Neural cell (in vitro differentiated cells): ENCODE measurements at regions not wholly inside any gene's neighbourhood (a gene's known extent, or its start where the extent isn't known, plus 50 kb on each side); places are given as distances from the start of the nearest gene placed in this dataset.

ENCODE experiments used
- H2AFZ ChIP-seq: fragments of 200-600, 300-800 bp; sonication (generic), shearing (Covaris generic); 2 replicates; pipeline ENCODE4 v1.6.0; 2014; ENCODE audit warnings: low read depth, mild to moderate bottlenecking, antibody characterized with exemption, low read length, moderate library complexity
- H3F3A ChIP-seq: fragments of 200-600 bp; shearing (Covaris generic); 2 replicates; pipeline ENCODE4 v1.6.1; 2016; ENCODE audit warnings: mild to moderate bottlenecking, moderate library complexity, mixed read lengths, antibody characterized with exemption, low read length; ENCODE audit not compliant: insufficient read depth, poor library complexity, severe bottlenecking
- H3K27ac ChIP-seq: fragments of 200-600, 300-800 bp; sonication (generic), shearing (Covaris generic); 2 replicates; pipeline ENCODE4 v1.5.1; 2014; ENCODE audit warnings: mild to moderate bottlenecking, low read length, moderate library complexity
- H3K27me3 ChIP-seq: fragments of 300-800, 200-600 bp; sonication (generic), shearing (Covaris generic); 2 replicates; pipeline ENCODE4 v1.6.0; 2014; ENCODE audit warnings: mild to moderate bottlenecking, low read depth, low read length, moderate library complexity; ENCODE audit not compliant: insufficient read depth
- H3K36me3 ChIP-seq: fragments of 300-800, 200-600 bp; sonication (generic), shearing (Covaris generic); 2 replicates; pipeline ENCODE4 v1.5.1; 2014; ENCODE audit warnings: mild to moderate bottlenecking, antibody characterized with exemption, low read length, moderate library complexity; ENCODE audit not compliant: insufficient read depth
- H3K4me2 ChIP-seq: fragments of 300-800, 200-600 bp; sonication (generic), shearing (Covaris generic); 2 replicates; pipeline ENCODE4 v1.6.0; 2014; ENCODE audit warnings: mild to moderate bottlenecking, low read length
- H3K4me3 ChIP-seq: fragments of 300-800, 200-600 bp; sonication (generic), shearing (Covaris generic); 2 replicates; pipeline ENCODE4 v1.5.1; 2014; ENCODE audit warnings: mild to moderate bottlenecking, low read length, moderate library complexity
- H3K79me2 ChIP-seq: fragments of 200-600 bp; shearing (Covaris generic); replicated peaks from 2 replicates; pipeline ENCODE4 v1.6.0; 2014; ENCODE audit warnings: mild to moderate bottlenecking, low read length, moderate library complexity; ENCODE audit not compliant: insufficient read depth
- H3K9ac ChIP-seq: fragments of 300-800, 200-600 bp; sonication (generic), shearing (Covaris generic); 2 replicates; pipeline ENCODE4 v1.6.1; 2016; ENCODE audit warnings: mild to moderate bottlenecking, low read length, mixed read lengths
- H3K9me2 ChIP-seq: fragments of 200-600 bp; shearing (Covaris generic); 2 replicates; pipeline ENCODE4 v1.6.1; 2016; ENCODE audit warnings: mild to moderate bottlenecking, low read length, mixed read lengths; ENCODE audit not compliant: insufficient read depth
- H3K9me3 ChIP-seq: fragments of 200-600, 300-800 bp; sonication (generic), shearing (Covaris generic); 2 replicates; pipeline ENCODE4 v1.6.1; 2016; ENCODE audit warnings: mild to moderate bottlenecking, mixed run types, low read length, moderate library complexity, mixed read lengths
- H4K20me1 ChIP-seq: fragments of 200-600 bp; shearing (Covaris generic); 2 replicates; pipeline ENCODE4 v1.6.1; 2016; ENCODE audit warnings: mild to moderate bottlenecking, mixed run types; ENCODE audit not compliant: insufficient read depth
- EP300 ChIP-seq: fragments of 450-650 bp; conservative IDR thresholded peaks from 2 replicates; pipeline ENCODE4 v1.6.1; 2014; ENCODE audit warnings: antibody characterized with exemption, mild to moderate bottlenecking, moderate library complexity; ENCODE audit not compliant: poor library complexity, severe bottlenecking
- EZH2 ChIP-seq: fragments of 200-600, 300-800 bp; shearing (Covaris generic), sonication (generic); IDR thresholded peaks from 2 replicates; pipeline ENCODE4 v1.6.1; 2014; ENCODE audit warnings: antibody characterized with exemption, low read length, borderline replicate concordance, mild to moderate bottlenecking; ENCODE audit not compliant: insufficient read depth, poor library complexity, severe bottlenecking
- MXI1 ChIP-seq: fragments of 450-650 bp; conservative IDR thresholded peaks from 2 replicates; pipeline ENCODE4 v1.6.1; 2014; ENCODE audit warnings: antibody characterized with exemption, mild to moderate bottlenecking; ENCODE audit not compliant: poor library complexity, severe bottlenecking
- POLR2AphosphoS5 ChIP-seq: IDR thresholded peaks from 2 replicates; pipeline ENCODE4 v1.6.1; 2012
- RAD21 ChIP-seq: fragments of 450-650 bp; conservative IDR thresholded peaks from 2 replicates; pipeline ENCODE4 v1.6.1; 2014; ENCODE audit warnings: antibody characterized with exemption, mild to moderate bottlenecking, moderate library complexity
- SMC3 ChIP-seq: fragments of 450-650 bp; conservative IDR thresholded peaks from 2 replicates; pipeline ENCODE4 v1.6.1; 2014; ENCODE audit warnings: antibody characterized with exemption, mild to moderate bottlenecking, moderate library complexity; ENCODE audit not compliant: poor library complexity
- TAF1 ChIP-seq: IDR thresholded peaks from 2 replicates; pipeline ENCODE4 v1.6.1; 2012; ENCODE audit warnings: low read depth
- TF ChIP-seq, protein P1 (sequence below): IDR thresholded peaks from 2 replicates; pipeline ENCODE4 v1.6.1; 2012; ENCODE audit warnings: borderline replicate concordance
- TF ChIP-seq, protein P2 (sequence below): fragments of 450-650 bp; IDR thresholded peaks from 2 replicates; pipeline ENCODE4 v1.5.1; 2014; ENCODE audit warnings: antibody characterized with exemption, mild to moderate bottlenecking, moderate library complexity; ENCODE audit not compliant: poor library complexity, severe bottlenecking

DNA sequence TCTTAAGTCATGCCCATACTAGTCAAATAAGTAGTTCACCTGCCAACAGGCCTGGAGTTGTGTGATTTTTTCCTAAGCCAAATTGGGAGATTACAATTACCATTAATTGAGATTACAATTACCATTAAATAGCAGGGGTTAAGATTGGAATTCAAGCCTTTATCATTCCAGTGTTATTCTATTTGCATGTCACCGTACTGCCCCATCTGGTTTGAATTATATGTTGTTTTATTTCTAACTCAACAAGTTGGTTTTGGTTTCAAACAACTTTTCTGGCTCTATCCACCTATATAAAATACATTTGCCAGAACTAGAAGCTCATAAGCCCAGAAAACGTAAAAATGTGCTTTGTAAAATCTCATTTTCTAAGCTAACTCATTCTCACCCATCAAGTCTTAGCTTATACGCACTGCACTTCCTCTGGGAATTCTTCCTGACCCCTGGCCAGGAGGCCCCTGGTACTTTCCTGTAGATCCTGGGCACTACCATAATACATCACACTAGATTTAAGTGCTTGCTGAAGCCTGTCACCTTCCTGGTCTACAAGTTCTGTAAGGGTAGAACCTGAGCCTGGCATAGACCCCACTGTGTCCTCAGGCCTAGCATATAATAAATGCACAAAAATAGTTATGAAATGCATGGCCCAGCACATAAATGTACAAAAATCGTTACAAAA, 242.0 kb upstream of the TRPM3 start:
- Histone ChIP-seq H3K27me3 (no peaks in the 10 kb centered on the region), H4K20me1 (no peaks in the 10 kb centered on the region), H3K4me3 (no peak overlapping the region), H3K9ac (no peak overlapping the region), H3K27ac (no peak overlapping the region), H3K79me2 (no peaks in the 10 kb centered on the region), H3K9me2 (no peaks in the 10 kb centered on the region), H3K9me3 (no peaks in the 10 kb centered on the region), H3K36me3 (no peaks in the 10 kb centered on the region), H3F3A (no peaks in the 10 kb centered on the region), H2AFZ (no peak overlapping the region), H3K4me2 (no peak overlapping the region)
- TF ChIP-seq TAF1 (no peak), SMC3 (no peak), EP300 (no peak), MXI1 (no peak), EZH2 (no peak), POLR2AphosphoS5 (no peak), RAD21 (no peak)
- TF ChIP-seq, protein P1, sequence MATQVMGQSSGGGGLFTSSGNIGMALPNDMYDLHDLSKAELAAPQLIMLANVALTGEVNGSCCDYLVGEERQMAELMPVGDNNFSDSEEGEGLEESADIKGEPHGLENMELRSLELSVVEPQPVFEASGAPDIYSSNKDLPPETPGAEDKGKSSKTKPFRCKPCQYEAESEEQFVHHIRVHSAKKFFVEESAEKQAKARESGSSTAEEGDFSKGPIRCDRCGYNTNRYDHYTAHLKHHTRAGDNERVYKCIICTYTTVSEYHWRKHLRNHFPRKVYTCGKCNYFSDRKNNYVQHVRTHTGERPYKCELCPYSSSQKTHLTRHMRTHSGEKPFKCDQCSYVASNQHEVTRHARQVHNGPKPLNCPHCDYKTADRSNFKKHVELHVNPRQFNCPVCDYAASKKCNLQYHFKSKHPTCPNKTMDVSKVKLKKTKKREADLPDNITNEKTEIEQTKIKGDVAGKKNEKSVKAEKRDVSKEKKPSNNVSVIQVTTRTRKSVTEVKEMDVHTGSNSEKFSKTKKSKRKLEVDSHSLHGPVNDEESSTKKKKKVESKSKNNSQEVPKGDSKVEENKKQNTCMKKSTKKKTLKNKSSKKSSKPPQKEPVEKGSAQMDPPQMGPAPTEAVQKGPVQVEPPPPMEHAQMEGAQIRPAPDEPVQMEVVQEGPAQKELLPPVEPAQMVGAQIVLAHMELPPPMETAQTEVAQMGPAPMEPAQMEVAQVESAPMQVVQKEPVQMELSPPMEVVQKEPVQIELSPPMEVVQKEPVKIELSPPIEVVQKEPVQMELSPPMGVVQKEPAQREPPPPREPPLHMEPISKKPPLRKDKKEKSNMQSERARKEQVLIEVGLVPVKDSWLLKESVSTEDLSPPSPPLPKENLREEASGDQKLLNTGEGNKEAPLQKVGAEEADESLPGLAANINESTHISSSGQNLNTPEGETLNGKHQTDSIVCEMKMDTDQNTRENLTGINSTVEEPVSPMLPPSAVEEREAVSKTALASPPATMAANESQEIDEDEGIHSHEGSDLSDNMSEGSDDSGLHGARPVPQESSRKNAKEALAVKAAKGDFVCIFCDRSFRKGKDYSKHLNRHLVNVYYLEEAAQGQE = no peak
- TF ChIP-seq, protein P2, sequence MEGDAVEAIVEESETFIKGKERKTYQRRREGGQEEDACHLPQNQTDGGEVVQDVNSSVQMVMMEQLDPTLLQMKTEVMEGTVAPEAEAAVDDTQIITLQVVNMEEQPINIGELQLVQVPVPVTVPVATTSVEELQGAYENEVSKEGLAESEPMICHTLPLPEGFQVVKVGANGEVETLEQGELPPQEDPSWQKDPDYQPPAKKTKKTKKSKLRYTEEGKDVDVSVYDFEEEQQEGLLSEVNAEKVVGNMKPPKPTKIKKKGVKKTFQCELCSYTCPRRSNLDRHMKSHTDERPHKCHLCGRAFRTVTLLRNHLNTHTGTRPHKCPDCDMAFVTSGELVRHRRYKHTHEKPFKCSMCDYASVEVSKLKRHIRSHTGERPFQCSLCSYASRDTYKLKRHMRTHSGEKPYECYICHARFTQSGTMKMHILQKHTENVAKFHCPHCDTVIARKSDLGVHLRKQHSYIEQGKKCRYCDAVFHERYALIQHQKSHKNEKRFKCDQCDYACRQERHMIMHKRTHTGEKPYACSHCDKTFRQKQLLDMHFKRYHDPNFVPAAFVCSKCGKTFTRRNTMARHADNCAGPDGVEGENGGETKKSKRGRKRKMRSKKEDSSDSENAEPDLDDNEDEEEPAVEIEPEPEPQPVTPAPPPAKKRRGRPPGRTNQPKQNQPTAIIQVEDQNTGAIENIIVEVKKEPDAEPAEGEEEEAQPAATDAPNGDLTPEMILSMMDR = no peak

DNA sequence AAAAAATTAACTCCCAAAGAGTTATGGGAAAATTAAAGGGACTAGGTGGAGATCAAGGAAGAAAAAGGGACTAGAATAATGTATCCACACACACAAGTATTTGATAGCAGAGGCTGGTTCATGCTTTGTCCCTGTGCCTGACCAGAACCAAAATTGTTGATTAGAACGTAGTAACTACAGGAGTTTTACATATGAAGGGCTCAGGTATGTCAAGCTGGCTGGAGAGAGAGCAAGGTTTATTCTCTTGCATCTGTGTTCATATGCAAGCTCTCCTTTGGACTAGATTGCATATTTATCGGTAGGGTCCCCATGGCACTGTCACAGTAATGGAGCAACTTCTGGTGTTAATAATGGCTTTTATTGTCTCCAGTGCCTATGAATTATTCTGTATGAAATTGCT, 239.9 kb upstream of the TRPM3 start:
- H3K4me2 ChIP-seq = no peak overlapping the region
- no peaks in the 10 kb centered on the region for H3K9me2 ChIP-seq
- no peaks in the 10 kb centered on the region for H3F3A ChIP-seq
- no peak overlapping the region for H3K9ac ChIP-seq
- no peaks in the 10 kb centered on the region for H3K27me3 ChIP-seq
- no peak overlapping the region for H3K27ac ChIP-seq
- H4K20me1 ChIP-seq = no peaks in the 10 kb centered on the region
- no peaks in the 10 kb centered on the region for H3K79me2 ChIP-seq
- no peaks in the 10 kb centered on the region for H3K36me3 ChIP-seq
- H3K9me3 ChIP-seq = no peaks in the 10 kb centered on the region
- H3K4me3 ChIP-seq = no peak overlapping the region
- TF ChIP-seq RAD21 (no peak), EZH2 (no peak), SMC3 (no peak), POLR2AphosphoS5 (no peak), EP300 (no peak), TAF1 (no peak), MXI1 (no peak)
- TF ChIP-seq, protein P2 = no peak
- TF ChIP-seq, protein P1 = no peak
- H2AFZ ChIP-seq = no peak overlapping the region
